ENCODE measurements at regions not wholly inside any gene's neighbourhood (a gene's known extent, or its start where the extent isn't known, plus 50 kb on each side); places are given as distances from the start of the nearest gene placed in this dataset.
A peak's percentile ranks its signal among the peaks of the same experiment; 100 is the strongest.
"Not testable (repeated sequence)": the region's sequence is repeated elsewhere in the genome, so short reads cannot be mapped to it uniquely, and the experiment has no call there.

- DNase-seq (ENCODE audit: low spot score): no peak
Measured at GRCh38 chr6:71724456-71725125, 161.8 kb upstream of the RIMS1 start.

GRCh38 chr6:71725126-71725470, 161.3 kb upstream of the RIMS1 start:
- DNase-seq (ENCODE audit: low spot score): no peak

GRCh38 chr6:71726121-71726520, 160.2 kb upstream of the RIMS1 start:
- no peak for DNase-seq (ENCODE audit: low spot score)

GRCh38 chr6:71727632-71728294, 158.6 kb upstream of the RIMS1 start:
- DNase-seq (ENCODE audit: low spot score): no peak

- no peak for DNase-seq (ENCODE audit: low spot score)
Measured at GRCh38 chr6:71730284-71730683, 156.1 kb upstream of the RIMS1 start.

GRCh38 chr6:71733970-71734899, 152.1 kb upstream of the RIMS1 start:
- DNase-seq (ENCODE audit: low spot score): no peak

- DNase-seq (ENCODE audit: low spot score): no peak
Measured at GRCh38 chr6:71737953-71738352, 148.4 kb upstream of the RIMS1 start.

- peak; percentile 21 for DNase-seq (ENCODE audit: low spot score)
Measured at GRCh38 chr6:71745525-71745924, 140.8 kb upstream of the RIMS1 start.

GRCh38 chr6:71766146-71766760, 120.1 kb upstream of the RIMS1 start:
- DNase-seq (ENCODE audit: low spot score): no peak

GRCh38 chr6:71766796-71767195, 119.6 kb upstream of the RIMS1 start:
- DNase-seq (ENCODE audit: low spot score): no peak

- no peak for DNase-seq (ENCODE audit: low spot score)
Measured at GRCh38 chr6:71768356-71768755, 118.0 kb upstream of the RIMS1 start.

GRCh38 chr6:71808865-71809264, 77.5 kb upstream of the RIMS1 start:
- no peak for DNase-seq (ENCODE audit: low spot score)

GRCh38 chr6:71810880-71811279, 75.5 kb upstream of the RIMS1 start:
- DNase-seq (ENCODE audit: low spot score): no peak

GRCh38 chr6:71822625-71823024, 63.7 kb upstream of the RIMS1 start:
- DNase-seq (ENCODE audit: low spot score): no peak

- DNase-seq (ENCODE audit: low spot score): not testable (repeated sequence)
Measured at GRCh38 chr6:71832110-71832764, 54.1 kb upstream of the RIMS1 start.

Measured in iPS-NIHi11 (cell line).